Limb (tissue), 2 donors: ENCODE measurements at regions not wholly inside any gene's neighbourhood (a gene's known extent, or its start where the extent isn't known, plus 50 kb on each side); places are given as distances from the start of the nearest gene placed in this dataset.
A peak's percentile ranks its signal among the peaks of the same experiment; 100 is the strongest.
"Not testable (repeated sequence)": the region's sequence is repeated elsewhere in the genome, so short reads cannot be mapped to it uniquely, and the experiment has no call there.

Experiments
- DNase-seq, 2 donors: peaks; one replicate each; pipeline ENCODE4 v3.0.0-alpha.2; 2016; ENCODE audit errors: extremely low spot score in 2 of 2

- DNase-seq, result not testable (repeated sequence)
Measured at GRCh38 chrX:95973456-95974095, 711.1 kb upstream of the DIAPH2 start.

- no peak for DNase-seq
Measured at GRCh38 chrX:95974096-95974470, 710.6 kb upstream of the DIAPH2 start.

- DNase-seq, result no peak
Measured at GRCh38 chrX:95974890-95975289, 709.8 kb upstream of the DIAPH2 start.

GRCh38 chrX:95995583-95995982 is 689.1 kb upstream of the DIAPH2 start:
- no peak for DNase-seq

GRCh38 chrX:95996294-95996693 is 688.3 kb upstream of the DIAPH2 start:
- no peak for DNase-seq

- no peak for DNase-seq
Measured at GRCh38 chrX:96002431-96002830, 682.2 kb upstream of the DIAPH2 start.

GRCh38 chrX:96004386-96004785 is 680.3 kb upstream of the DIAPH2 start:
- no peak for DNase-seq

- DNase-seq, result no peak
Measured at GRCh38 chrX:96006281-96006680, 678.4 kb upstream of the DIAPH2 start.

- peak in 1 of 2 donors; percentile 5 for DNase-seq
Measured at GRCh38 chrX:96027407-96027806, 657.2 kb upstream of the DIAPH2 start.

- no peak for DNase-seq
Measured at GRCh38 chrX:96052078-96052477, 632.6 kb upstream of the DIAPH2 start.

- DNase-seq, result no peak
Measured at GRCh38 chrX:96081891-96082290, 602.8 kb upstream of the DIAPH2 start.

GRCh38 chrX:96094616-96095015 is 590.0 kb upstream of the DIAPH2 start:
- DNase-seq, result no peak

- DNase-seq, result no peak
Measured at GRCh38 chrX:96098471-96098870, 586.2 kb upstream of the DIAPH2 start.

- no peak for DNase-seq
Measured at GRCh38 chrX:96102997-96103396, 581.6 kb upstream of the DIAPH2 start.

- no peak for DNase-seq
Measured at GRCh38 chrX:96112689-96113088, 572.0 kb upstream of the DIAPH2 start.

GRCh38 chrX:96126182-96126581 is 558.5 kb upstream of the DIAPH2 start:
- no peak for DNase-seq

GRCh38 chrX:96128058-96128457 is 556.6 kb upstream of the DIAPH2 start:
- DNase-seq, result not testable (repeated sequence)

- DNase-seq, result no peak
Measured at GRCh38 chrX:96140796-96141195, 543.8 kb upstream of the DIAPH2 start.

- DNase-seq, result peak in 1 of 2 donors; percentile 37
Measured at GRCh38 chrX:96147681-96148080, 537.0 kb upstream of the DIAPH2 start.

GRCh38 chrX:96170626-96171025 is 514.0 kb upstream of the DIAPH2 start:
- DNase-seq, result no peak

- no peak for DNase-seq
Measured at GRCh38 chrX:96176921-96177320, 507.7 kb upstream of the DIAPH2 start.

GRCh38 chrX:96181605-96182004 is 503.0 kb upstream of the DIAPH2 start:
- DNase-seq, result no peak

- no peak for DNase-seq
Measured at GRCh38 chrX:96182366-96182765, 502.3 kb upstream of the DIAPH2 start.

- no peak for DNase-seq
Measured at GRCh38 chrX:96183391-96183790, 501.3 kb upstream of the DIAPH2 start.
